CD4-positive, alpha-beta T cell treated with Interleukin-4 for 4 hours (primary cell): ENCODE measurements at regions not wholly inside any gene's neighbourhood (a gene's known extent, or its start where the extent isn't known, plus 50 kb on each side); places are given as distances from the start of the nearest gene placed in this dataset.

Experiments used
- DNase-seq: peaks from one replicate; pipeline ENCODE4 v3.0.0-alpha.2; 2020

- DNase-seq = no peak
Measured at GRCh38 chr13:27370305-27370872, 54.0 kb upstream of the GTF3A start.

- DNase-seq = no peak
Measured at GRCh38 chr13:27371932-27372331, 52.5 kb upstream of the GTF3A start.

- DNase-seq = no peak
Measured at GRCh38 chr13:27372896-27373295, 51.5 kb upstream of the GTF3A start.

GRCh38 chr13:27374126-27374613 is 50.2 kb upstream of the GTF3A start:
- no peak for DNase-seq
